Smooth muscle cell (in vitro differentiated cells): ENCODE measurements at regions not wholly inside any gene's neighbourhood (a gene's known extent, or its start where the extent isn't known, plus 50 kb on each side); places are given as distances from the start of the nearest gene placed in this dataset.

Source experiments
- DNase-seq: peaks from one replicate; lab custom pipeline; 2025; ENCODE audit not compliant: unreplicated experiment; lab: John Stamatoyannopoulos, UW
- H2AFZ ChIP-seq: fragments of 200-600 bp; sonication (generic); 2 replicates; pipeline ENCODE4 v1.6.0; 2016; ENCODE audit warnings: antibody characterized with exemption, low read depth, mild to moderate bottlenecking
- H3F3A ChIP-seq: fragments of 200-600 bp; sonication (generic); 2 replicates; pipeline ENCODE4 v1.6.0; 2017; ENCODE audit warnings: antibody characterized with exemption, low read depth
- H3K27ac ChIP-seq: fragments of 200-600 bp; sonication (generic); 2 replicates; pipeline ENCODE4 v1.5.1; 2016; ENCODE audit warnings: low read depth, mild to moderate bottlenecking
- H3K27me3 ChIP-seq: fragments of 200-600 bp; sonication (generic); 2 replicates; pipeline ENCODE4 v1.6.1; 2016; ENCODE audit warnings: low read depth, mild to moderate bottlenecking
- H3K36me3 ChIP-seq: fragments of 200-600 bp; sonication (generic); 2 replicates; pipeline ENCODE4 v1.5.1; 2016; ENCODE audit warnings: low read depth
- H3K4me1 ChIP-seq: fragments of 200-600 bp; sonication (generic); 2 replicates; pipeline ENCODE4 v1.5.1; 2016; ENCODE audit warnings: low read depth
- H3K4me2 ChIP-seq: fragments of 200-600 bp; sonication (generic); 2 replicates; pipeline ENCODE4 v1.6.0; 2016; ENCODE audit warnings: mild to moderate bottlenecking
- H3K4me3 ChIP-seq: fragments of 200-600 bp; sonication (generic); 2 replicates; pipeline ENCODE4 v1.5.1; 2016; ENCODE audit warnings: mild to moderate bottlenecking
- H3K79me2 ChIP-seq: fragments of 200-600 bp; sonication (generic); 2 replicates; pipeline ENCODE4 v1.6.0; 2016; ENCODE audit warnings: low read depth, mild to moderate bottlenecking
- H3K9ac ChIP-seq: fragments of 200-600 bp; sonication (generic); 2 replicates; pipeline ENCODE4 v1.6.0; 2016; ENCODE audit warnings: low read depth
- H3K9me3 ChIP-seq: fragments of 200-600 bp; sonication (generic); replicated peaks from 2 replicates; pipeline ENCODE4 v1.5.1; 2016; ENCODE audit warnings: low read depth
- H4K20me1 ChIP-seq: fragments of 200-600 bp; sonication (generic); 2 replicates; pipeline ENCODE4 v1.6.0; 2016; ENCODE audit warnings: low read depth
- CTCF ChIP-seq: fragments of 200-600 bp; sonication (generic); IDR thresholded peaks from 2 replicates; pipeline ENCODE4 v1.5.1; 2017; ENCODE audit warnings: borderline replicate concordance, mild to moderate bottlenecking, antibody characterized with exemption; ENCODE audit not compliant: insufficient read depth, poor library complexity, severe bottlenecking
- WGBS: methylation state at CpG from one replicate; pipeline ENCODE4 v1.1.7; 2016; ENCODE audit warnings: low lambda C conversion rate; 5-methylcytosine and 5-hydroxymethylcytosine counted together

- no peak for TF ChIP-seq CTCF
- WGBS = 57% methylated on average over 4 of the region's 4 CpGs
- Histone ChIP-seq H3K4me1 (no peaks in the 10 kb centered on the region), H3K4me3 (no peak overlapping the region), H3K9ac (no peak overlapping the region), H2AFZ (no peak overlapping the region), H3K27me3 (no peaks in the 10 kb centered on the region), H3K79me2 (no peaks in the 10 kb centered on the region), H3K9me3 (no peaks in the 10 kb centered on the region), H3F3A (no peaks in the 10 kb centered on the region), H4K20me1 (no peaks in the 10 kb centered on the region), H3K36me3 (no peaks in the 10 kb centered on the region), H3K27ac (no peak overlapping the region), H3K4me2 (no peak overlapping the region)
- no peak for DNase-seq
Measured at GRCh38 chr12:59999291-59999690, 403.5 kb downstream of the SLC16A7 start.

- Histone ChIP-seq H3K4me2 (no peak overlapping the region), H3K9ac (no peak overlapping the region), H2AFZ (no peak overlapping the region), H3K27ac (no peak overlapping the region), H3F3A (no peaks in the 10 kb centered on the region), H3K27me3 (no peaks in the 10 kb centered on the region), H4K20me1 (no peaks in the 10 kb centered on the region), H3K4me1 (no peaks in the 10 kb centered on the region), H3K4me3 (no peak overlapping the region), H3K9me3 (no peaks in the 10 kb centered on the region), H3K36me3 (no peaks in the 10 kb centered on the region), H3K79me2 (no peaks in the 10 kb centered on the region)
- DNase-seq = no peak
- 83% methylated on average over 1 of the region's 1 CpG for WGBS
- no peak for TF ChIP-seq CTCF
Measured at GRCh38 chr12:60010486-60010885, 414.7 kb downstream of the SLC16A7 start.

GRCh38 chr12:60012659-60013058, 416.8 kb downstream of the SLC16A7 start:
- Histone ChIP-seq H3K79me2 (no peaks in the 10 kb centered on the region), H4K20me1 (no peaks in the 10 kb centered on the region), H3K36me3 (no peaks in the 10 kb centered on the region), H3K4me3 (no peak overlapping the region), H2AFZ (no peak overlapping the region), H3K9ac (no peak overlapping the region), H3K9me3 (no peaks in the 10 kb centered on the region), H3K27me3 (no peaks in the 10 kb centered on the region), H3K4me2 (no peak overlapping the region), H3F3A (no peaks in the 10 kb centered on the region), H3K27ac (no peak overlapping the region), H3K4me1 (no peaks in the 10 kb centered on the region)
- DNase-seq = no peak
- no peak for TF ChIP-seq CTCF
- whole genome bisulfite sequencing = 72% methylated on average over 1 of the region's 1 CpG

GRCh38 chr12:60014436-60014835, 418.6 kb downstream of the SLC16A7 start:
- Histone ChIP-seq H3K79me2 (no peaks in the 10 kb centered on the region), H3F3A (no peaks in the 10 kb centered on the region), H3K4me2 (no peak overlapping the region), H3K27ac (no peak overlapping the region), H3K27me3 (no peaks in the 10 kb centered on the region), H3K9me3 (no peaks in the 10 kb centered on the region), H3K4me1 (no peaks in the 10 kb centered on the region), H3K36me3 (no peaks in the 10 kb centered on the region), H3K4me3 (no peak overlapping the region), H4K20me1 (no peaks in the 10 kb centered on the region), H3K9ac (no peak overlapping the region), H2AFZ (no peak overlapping the region)
- DNase-seq = no peak
- TF ChIP-seq CTCF = no peak
